Frontal cortex (tissue), 3 donors: ENCODE measurements at regions not wholly inside any gene's neighbourhood (a gene's known extent, or its start where the extent isn't known, plus 50 kb on each side); places are given as distances from the start of the nearest gene placed in this dataset.
"Not testable (repeated sequence)": the region's sequence is repeated elsewhere in the genome, so short reads cannot be mapped to it uniquely, and the experiment has no call there.

Experiments used
- DNase-seq, 2 donors: peaks; one replicate each; pipeline ENCODE4 v3.0.0; 2012; ENCODE audit warnings: low spot score in 2 of 2
- FAIRE-seq: peaks from 2 replicates; lab custom pipeline; 2012; peaks lifted over from hg19 to GRCh38; lab: Jason Lieb, UNC
- donor health status: control.
- donor health status: control.
- donor health status: control.

- FAIRE-seq = no peak
- no peak for DNase-seq
Measured at GRCh38 chr10:124174673-124175645, 81.6 kb upstream of the CHST15 start.

GRCh38 chr10:124174071-124174566 lies 80.7 kb upstream of the CHST15 start:
- no peak for FAIRE-seq
- no peak for DNase-seq

DNA sequence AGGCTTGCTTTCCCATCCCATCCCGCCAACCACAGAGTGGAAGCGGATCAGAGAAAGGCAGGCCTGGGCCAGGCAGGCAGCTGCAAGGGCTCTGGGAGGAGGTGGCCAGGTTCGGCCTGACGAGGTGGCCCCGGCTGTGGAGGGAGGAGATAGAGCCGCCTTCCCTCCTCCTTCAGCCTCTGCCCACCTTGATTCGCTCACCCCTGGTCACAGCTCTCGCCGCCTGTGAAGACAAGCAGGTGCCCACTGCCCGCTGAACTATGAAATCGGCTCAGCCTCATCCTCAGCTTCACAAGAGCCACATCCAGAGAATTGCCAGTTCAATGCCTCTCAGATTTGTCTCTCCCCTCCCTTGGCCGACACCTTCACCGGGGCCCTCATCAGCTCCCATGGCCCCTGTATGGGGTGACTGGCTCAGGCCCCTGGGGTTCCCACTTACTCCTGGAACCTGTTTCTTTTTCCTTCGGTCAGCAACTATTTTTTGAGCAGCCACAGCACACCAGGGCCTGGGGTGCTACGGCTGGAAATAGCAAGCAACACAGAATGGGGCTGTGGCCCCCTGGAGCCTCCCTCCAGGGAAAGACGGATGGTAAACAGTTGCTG lies 80.0 kb upstream of the CHST15 start:
- FAIRE-seq = no peak
- DNase-seq = no peak

- FAIRE-seq (no peak), DNase-seq (no peak)
Measured at GRCh38 chr10:124172181-124172916, 79.0 kb upstream of the CHST15 start.

DNA sequence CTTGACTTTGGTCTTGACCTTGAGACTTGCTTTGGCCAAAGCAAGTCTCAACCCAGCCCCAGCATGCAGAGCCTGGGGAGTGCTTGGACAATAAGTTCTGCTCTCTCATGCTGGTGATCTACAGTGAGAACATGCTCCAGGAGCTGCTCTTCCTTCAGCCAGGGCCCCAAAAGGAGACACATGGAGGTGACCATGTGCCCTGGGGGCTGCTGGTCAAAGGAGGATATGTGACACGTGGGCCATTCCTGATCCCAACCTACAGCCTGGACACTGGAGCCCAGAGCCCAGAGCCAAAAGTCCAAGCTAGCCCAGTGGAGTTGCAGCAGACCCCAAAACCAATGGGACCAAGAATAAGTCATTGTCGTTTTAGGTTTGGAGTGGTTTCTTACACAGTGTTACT lies 78.2 kb upstream of the CHST15 start:
- DNase-seq (no peak), FAIRE-seq (no peak)

- DNase-seq (no peak), FAIRE-seq (no peak)
Measured at GRCh38 chr10:124170631-124171030, 77.2 kb upstream of the CHST15 start.

DNA sequence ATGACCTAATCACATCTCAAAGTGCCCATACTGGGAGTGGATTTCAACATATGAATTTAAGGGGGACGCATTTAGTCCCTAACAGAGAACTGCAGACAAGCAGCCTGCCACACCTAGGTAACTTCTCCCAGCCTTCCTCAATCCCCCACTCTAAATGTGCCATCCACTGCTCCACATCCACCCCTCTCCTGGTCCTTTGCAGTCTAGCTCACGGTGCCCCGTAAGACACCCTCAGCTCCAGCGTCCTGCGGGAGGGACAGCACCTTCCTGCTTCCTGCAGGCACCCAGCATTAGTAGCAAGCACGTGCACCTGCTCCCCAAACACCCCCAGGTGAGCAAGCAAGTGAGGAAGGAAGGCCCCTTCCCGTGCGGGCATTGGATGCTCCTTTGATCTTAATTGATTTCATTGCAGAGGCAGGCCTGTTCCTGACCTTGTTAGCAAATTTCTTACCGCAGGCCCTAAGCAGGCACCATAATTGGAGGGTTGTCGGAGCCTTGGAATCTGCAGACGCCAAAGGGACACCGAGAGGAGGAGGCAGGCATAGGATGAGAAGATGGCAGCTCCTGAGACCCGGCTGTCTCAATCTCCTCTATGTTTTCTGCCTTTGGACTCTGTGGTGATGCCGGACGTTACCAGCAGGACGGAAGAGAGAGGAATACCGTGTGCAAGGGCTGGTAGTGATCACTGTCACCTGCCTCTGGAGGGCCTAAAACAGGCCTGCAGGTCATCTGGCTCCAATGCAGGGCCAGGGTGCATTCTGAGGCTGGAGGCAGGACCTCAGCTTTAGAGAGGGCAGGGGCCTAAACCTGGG lies 75.8 kb upstream of the CHST15 start:
- no peak for DNase-seq

DNA sequence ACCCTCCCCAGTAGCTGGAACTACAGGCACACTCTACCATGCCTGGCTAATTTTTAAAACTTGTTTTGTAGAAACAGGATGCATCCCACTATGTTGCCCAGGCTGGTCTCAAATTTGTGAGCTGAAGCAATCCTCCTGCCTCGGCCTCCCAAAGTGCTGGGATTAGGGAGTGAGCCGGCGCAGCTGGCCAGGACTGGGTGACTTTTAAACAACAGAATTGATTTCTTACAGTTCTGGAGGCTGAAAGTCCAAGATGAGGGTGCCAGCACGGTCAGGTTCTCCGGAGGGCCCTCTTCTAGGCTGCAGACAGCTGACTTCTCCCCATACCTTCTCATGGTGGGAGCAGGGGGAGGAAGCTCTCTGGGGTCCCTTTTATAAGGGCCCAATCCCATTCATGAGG lies 75.2 kb upstream of the CHST15 start:
- DNase-seq (no peak), FAIRE-seq (no peak)

More for the DNA sequence above, 75.8 kb upstream of the CHST15 start:
- FAIRE-seq = no peak

- DNase-seq, FAIRE-seq: not testable (repeated sequence)
Measured at GRCh38 chr10:124167925-124168324, 74.5 kb upstream of the CHST15 start.

DNA sequence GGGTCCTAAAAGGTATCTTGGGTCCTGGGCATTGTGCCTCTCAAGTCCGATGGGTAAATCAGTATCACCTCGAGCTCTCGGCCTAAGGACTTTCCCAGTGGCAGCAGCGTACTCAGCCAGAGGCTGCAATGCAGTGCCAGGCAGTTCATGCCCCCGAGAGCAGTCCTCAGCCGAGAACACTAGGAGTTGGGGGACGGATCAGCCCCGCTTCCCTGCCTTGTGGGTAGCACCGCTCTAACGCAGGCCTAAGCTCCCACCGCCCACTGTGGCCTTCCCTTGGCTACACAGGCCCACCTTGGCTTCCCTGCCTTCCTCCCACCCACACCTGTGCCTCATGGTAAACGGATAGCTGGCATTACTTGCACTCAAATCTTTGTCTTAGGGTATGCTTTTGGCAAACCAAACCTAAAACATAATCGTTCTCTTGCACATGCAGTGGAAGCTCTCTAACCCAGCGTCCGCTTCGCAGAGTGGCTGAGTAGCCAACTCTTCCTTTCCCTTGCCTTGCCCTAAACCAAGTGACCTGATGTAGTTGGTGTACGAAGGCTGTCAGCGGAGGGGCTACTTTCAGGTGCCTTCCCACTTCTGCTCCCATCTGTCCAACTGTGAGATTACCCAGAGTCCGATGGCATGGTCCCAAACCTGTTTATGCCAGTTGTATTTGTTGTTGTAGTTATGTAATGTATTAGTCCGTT lies 73.2 kb upstream of the CHST15 start:
- FAIRE-seq (no peak), DNase-seq (no peak)

- no peak for FAIRE-seq
Measured at GRCh38 chr10:124165827-124166226, 72.4 kb upstream of the CHST15 start.

GRCh38 chr10:124165311-124165710 lies 71.9 kb upstream of the CHST15 start:
- FAIRE-seq (no peak), DNase-seq (no peak)

More at GRCh38 chr10:124165827-124166226, 72.4 kb upstream of the CHST15 start:
- no peak for DNase-seq

GRCh38 chr10:124164264-124164663 lies 70.9 kb upstream of the CHST15 start:
- no peak for DNase-seq
- no peak for FAIRE-seq

- FAIRE-seq (no peak), DNase-seq (no peak)
Measured at GRCh38 chr10:124162774-124163354, 69.5 kb upstream of the CHST15 start.

DNA sequence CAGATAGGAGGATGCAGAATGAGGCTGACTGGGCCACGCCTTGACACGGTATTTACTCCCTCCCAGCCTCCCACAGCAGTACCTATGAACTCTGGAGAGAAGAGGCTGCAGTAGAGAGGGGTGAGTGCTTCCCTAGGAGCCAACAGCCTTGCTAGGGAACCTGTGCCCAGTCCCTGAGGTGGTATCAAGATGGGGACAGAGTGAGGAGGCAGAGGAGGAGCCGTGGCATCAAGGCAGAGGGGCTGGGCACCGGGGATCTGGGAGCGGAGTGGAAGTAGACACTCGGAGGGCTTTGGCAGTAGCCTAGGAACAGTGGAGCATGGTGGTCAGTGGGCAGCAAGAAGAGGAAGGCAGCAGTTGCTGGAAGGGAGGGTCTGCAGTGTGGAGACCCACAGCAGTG lies 68.7 kb upstream of the CHST15 start:
- DNase-seq = no peak
- FAIRE-seq = no peak

- FAIRE-seq = no peak
- DNase-seq = no peak
Measured at GRCh38 chr10:124161601-124162000, 68.2 kb upstream of the CHST15 start.

- FAIRE-seq (no peak), DNase-seq (no peak)
Measured at GRCh38 chr10:124160943-124161582, 67.7 kb upstream of the CHST15 start.

DNA sequence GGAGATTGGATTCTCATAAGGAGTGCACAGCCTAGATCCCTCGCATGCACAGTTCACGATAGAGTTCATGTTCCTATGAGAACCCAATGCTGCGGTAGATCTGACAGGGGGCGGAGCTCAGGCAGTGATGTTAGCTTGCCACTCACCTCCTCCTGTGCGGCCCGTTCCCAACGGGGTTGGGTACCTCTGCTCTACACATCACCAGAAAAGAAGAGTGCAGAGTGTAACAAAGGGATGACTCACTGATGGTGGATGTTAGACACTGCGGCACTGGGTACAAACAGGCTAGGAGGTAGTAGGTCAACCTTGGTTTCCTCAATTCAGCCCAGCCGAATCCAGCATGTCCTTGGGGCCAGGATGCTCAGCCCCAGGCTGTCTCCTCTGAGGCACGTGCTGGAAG lies 66.8 kb upstream of the CHST15 start:
- DNase-seq (no peak), FAIRE-seq (no peak)
